GM19455 (cell line): ENCODE measurements at regions not wholly inside any gene's neighbourhood (a gene's known extent, or its start where the extent isn't known, plus 50 kb on each side); places are given as distances from the start of the nearest gene placed in this dataset.
"Not testable (repeated sequence)": the region's sequence is repeated elsewhere in the genome, so short reads cannot be mapped to it uniquely, and the experiment has no call there.

Experiments used
- ATAC-seq: cut with Tn5 transposase; IDR thresholded peaks from one replicate; pipeline ENCODE4 v1.9.1; 2021; ENCODE audit not compliant: unreplicated experiment

DNA sequence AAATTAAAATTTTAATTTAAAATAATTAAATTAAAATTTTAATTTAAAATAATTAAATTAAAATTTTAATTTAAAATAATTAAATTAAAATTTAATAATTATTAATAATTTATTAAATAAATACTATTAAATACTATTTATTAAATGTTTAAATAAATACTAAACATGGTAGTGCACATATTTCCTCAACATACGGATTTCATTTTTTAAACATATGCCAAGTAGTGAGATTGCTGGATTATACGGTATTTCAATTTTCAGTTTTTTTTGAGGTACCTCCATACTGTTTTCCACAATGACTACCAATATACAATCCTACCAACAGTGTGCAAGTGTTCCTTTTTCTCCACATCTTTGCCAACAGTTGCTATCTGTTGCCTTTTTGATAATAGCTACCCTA, 852.9 kb upstream of the CDH8 start:
- ATAC-seq = no peak

DNA sequence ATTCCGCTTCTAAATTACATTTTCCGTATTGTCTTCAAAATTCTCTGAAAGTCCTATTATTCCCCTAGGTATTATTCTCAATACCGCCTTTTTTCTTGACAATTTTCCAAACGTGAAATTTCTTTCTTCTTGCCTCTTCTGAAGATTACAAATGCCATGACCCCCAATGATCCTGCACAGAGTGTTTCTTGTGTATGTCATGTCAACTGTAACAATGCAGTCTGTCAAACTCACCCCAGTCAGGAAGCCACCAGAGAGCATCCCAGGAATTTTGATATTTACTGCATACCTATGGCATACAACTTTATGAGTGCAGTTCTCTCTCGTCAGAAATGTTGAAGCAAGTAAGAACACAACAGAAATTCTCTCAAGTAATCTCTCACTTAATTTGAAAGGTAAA, 847.3 kb upstream of the CDH8 start:
- no peak for ATAC-seq

DNA sequence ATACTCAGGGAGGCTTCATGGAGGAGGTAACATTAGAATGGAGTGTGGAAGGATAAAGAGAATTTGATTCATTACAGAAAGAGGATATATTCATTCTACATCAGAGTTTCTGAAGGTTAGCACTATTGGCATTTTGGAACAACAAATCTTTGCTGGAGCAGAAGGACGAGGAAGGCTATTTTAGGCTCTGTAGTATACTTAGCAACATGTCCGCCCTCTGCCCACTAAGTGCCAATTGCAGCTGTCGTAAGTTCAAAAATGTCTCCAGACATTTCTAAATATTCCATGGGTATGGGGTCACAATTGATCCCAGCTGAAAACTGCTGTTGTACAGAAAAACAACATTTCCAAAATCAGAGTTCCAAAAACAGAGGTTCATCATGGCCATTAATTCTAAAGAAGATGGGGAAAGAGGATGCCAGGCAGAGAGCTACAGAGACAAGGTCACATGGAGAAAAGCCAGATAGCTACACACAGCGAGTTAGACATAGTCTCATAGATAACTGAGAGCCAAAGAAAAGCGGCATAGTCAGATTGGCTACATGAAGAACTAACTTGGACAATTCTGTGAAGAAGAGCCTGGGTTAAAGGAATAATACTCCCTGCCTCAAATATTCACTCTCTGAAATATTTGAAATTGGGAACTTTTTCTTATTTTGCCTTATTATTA, 846.4 kb upstream of the CDH8 start:
- no peak for ATAC-seq

DNA sequence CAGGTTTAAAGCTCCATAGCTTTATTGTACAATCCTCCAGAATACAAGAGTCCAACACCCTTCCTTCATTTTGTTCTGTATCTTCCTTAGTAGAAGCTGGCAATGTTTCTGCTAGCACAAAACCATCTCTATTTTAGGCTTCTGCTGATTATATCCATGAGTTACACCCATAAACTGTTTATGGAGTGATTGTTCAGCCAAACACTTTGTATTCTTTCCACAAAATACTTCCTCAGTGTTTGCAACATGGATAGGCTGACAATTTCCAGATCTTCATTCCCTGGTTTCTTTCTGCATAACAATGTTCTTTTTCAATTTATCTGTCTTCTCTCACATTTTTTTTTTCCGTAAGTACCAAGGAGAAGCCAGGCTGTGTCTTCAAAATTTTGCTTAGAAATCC, 839.9 kb upstream of the CDH8 start:
- no peak for ATAC-seq

DNA sequence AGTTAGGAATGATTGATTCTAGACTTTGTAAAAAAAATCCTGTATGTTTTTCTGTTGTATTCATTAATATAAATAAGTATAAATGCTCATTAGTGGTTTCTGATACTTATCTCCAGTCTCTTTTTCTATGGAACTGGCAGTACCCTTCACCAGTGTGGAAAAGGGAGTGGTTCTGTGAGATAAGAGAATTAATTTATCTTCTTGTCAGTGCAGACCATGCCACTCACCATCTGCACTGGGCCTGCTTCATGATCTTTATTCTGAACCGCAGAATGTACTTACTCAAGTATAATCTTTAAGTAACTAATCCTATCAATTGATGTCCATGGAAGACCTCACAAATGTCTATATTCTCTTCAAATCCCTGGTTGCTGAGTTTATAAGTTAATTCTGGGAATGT, 836.1 kb upstream of the CDH8 start:
- no peak for ATAC-seq

DNA sequence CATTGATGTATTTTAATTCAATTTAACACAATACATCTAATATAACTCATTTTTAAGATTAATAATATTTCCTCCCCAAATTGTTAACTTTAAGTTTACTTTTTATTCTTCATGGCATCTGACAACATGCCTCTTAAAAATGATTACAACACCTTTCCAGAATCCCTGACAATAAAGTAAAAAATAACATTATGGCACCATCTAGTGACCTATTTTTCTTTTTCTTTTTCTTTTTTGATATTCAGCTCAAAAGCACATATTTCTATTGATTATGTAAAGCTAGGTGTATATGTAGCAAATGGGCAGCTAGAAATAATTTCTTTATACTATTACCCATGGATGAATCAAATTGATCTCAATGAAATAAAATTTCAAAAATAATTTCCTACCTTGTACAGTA, 834.3 kb upstream of the CDH8 start:
- no peak for ATAC-seq

DNA sequence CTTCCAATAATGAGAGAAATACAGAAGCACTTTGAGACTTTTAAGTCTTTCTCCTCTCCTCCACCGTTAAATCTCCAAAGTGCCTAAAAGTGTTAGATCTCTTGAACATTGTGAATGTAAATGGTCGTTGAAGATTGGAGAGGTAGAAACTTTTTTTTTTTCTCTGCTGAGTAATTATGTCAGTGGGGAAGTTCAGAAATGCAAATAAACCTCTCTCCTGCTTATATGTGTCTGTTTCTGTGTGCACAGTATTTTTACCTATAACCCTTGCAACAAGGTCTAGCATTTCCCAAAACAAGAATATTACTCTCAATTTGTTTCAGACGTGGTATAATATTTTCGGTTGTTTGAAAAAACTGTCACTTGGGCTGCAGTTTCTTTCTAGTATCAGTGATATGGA, 833.6 kb upstream of the CDH8 start:
- ATAC-seq = no peak

DNA sequence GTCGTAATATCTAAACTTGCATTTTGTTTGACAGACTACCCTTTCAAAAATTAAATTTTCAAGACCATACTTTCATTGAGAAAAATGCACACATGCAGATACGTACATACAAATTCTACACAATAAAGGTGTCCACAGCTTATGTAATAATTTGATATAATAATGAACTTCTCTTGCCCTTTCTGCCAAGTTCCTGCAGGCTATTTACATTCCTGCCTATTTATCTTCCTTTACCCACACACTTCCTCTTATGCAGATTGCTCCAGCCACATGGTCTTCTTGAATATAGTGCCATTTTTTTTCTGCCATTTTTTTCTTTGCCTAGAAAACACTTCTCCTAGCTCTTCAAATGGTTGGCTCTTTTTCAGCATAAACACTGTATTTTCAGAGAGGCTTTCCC, 826.9 kb upstream of the CDH8 start:
- no peak for ATAC-seq

DNA sequence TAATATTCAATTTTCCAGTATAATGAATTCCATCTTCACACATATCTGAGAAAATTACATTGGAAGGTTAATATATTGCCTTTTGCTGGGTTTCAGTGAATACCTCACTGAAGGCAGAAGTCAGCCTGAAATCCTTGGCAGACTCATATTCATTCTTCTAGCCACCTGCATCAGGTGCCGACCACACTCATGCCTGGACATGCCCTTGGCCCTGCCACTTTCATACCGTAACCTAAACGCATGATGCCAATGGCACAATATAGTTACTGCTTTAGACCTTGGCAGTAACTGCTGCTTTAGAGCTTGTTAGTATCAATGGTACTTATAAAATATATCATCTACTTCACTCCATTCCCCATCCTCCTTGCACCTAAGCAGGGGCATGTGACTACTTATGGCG, 817.6 kb upstream of the CDH8 start:
- no peak for ATAC-seq

DNA sequence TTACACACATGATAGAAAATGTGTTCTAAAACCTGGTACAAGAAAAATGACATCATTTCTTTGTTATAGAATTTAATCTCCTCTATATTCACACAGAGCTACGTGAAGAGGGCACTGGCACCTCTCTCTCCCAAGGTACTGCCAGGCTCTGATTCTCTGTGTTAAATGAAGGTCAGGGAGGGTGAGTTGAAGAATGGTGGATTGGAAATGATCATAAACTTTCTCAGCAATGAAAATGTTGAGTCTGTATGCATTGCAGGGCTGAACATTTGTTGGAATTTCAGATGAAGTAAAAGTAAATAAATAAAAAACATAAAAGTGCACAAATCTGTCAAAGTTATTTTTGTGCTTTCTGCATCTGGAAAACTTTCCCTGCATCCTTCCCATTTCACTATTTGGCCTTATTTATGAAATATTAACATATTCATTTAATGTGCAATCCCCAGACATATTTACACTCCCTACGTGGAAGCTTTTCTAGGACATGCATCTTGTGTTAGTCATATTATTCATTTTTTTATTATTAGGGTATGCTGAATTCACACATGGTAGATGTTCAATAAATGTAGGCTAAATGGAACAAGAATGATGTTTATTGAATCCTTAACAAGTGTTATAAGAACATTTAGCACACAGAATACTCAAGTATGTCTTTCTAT, 810.3 kb upstream of the CDH8 start:
- no peak for ATAC-seq

DNA sequence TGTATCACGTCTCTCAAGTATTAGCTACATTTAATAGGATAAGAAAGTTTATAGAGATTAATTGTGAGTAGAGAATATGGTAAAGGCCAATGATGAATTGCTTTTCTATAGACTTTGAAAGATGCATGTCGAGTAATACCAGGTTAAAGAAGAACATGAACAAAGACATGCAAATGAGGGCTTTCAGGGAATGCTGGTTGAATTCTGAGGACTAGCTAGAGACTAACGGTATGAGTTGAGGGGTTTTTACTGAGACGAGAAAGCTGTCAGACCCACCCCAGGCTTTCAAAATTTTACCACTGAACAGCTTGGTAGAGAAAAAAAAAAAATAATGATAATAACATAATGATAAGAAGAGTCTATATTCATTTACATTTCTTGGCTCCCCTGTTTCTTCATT, 796.0 kb upstream of the CDH8 start:
- no peak for ATAC-seq

DNA sequence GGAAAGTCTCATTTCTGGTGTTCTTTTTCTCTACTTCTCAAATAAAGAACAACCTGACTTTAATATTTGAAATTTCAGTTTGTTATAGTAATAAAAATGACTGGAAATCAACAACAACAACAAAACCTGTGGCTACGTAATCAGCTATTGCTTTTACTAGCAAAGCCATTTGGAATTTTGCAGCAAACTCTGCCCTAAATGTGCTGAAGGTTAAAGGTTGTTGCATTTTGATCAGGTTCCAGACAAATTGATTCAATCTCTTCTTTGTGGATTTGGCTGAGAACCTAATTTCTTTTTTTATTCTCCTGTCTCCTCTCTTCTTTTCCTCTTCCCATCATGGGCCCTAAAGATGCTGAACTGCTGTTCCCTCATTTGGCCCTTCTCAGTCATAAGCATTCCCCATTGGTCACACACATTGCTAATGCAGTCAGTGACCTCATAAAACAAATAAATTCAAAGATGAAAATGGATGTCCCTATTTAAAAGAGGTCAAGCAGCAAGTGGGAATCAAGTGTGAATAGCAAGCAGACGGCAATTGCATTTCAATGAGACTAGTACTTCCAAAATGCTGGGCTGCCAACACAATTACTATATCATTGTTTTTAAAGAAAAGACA, 795.1 kb upstream of the CDH8 start:
- no peak for ATAC-seq

DNA sequence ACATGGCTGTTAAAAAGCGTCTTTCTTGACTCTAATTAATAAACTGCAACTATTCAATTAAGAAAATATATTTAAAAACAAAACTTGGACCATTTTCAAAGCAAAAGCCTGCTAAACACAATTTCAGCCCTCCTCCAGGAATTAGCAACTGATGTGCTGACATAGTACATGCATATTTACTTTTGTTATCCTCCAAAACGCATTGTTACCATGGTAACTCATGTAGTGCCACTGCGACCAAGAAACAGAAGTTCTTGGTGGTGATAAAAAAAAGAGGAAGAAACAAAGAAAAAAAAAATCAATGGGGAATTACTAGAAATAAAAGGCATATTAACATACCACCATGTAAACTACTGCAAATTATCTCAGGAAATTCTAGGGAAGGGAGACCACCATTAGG, 793.4 kb upstream of the CDH8 start:
- ATAC-seq = no peak

DNA sequence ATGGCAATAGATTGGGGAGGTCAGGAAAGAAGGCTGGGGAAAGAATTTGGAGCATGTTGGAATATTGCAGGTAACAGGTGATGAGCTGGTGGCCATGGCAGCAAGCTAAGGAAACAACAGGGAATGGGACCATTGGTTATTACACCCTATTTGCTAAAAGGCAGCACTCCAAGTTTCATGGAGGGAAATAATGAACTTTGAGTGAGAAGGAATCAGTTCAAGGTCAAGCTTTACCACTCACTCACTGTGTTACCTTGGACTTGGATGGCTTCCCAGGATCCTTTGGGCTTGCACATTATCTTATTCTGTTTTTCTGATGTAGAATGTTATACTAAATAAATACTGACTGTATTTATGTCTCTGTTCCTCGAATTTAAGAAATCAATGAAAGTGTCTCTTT, 792.8 kb upstream of the CDH8 start:
- no peak for ATAC-seq

DNA sequence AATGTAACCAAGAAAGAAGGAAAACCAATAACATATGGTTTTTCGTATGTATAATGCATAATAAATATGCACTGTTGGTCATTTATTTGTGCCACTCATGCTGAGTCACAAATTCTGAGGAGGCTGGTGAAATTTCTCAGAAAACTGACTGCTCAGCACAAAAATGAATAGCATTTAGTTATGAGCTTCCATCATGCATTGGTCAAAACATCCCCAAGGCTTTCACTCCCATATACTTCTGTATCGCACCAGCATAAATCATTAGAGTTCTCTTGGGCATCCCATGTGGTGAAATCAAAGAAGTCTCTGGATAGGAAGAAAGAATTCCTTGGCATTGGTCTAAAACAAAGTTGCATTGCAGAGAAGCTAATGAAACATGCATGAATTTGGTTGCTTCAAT, 785.6 kb upstream of the CDH8 start:
- ATAC-seq = no peak

DNA sequence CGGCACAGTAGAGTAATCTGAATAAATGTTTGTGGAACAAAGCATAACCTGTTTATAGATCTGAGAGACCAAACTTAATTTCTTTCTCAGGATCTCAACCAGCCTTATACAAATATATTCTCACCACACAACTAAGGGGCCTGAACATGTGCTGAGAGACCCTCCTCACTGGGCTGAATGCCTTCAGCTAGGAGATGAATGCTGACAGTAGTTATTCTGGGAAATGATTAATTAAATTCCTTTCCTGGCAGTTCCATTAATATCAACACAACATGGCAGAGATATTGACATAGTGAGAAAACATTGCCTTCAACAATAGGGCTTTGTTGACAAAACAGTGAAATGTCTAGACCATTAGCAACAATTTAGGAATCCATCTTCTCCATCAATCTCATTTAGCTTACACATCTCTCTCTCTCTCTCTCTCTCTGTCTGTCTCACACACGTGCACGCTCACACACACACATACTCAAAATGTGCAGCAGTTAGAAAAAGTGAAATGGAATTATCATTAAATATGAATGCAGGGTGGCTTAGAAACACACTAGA, 780.8 kb upstream of the CDH8 start:
- no peak for ATAC-seq

DNA sequence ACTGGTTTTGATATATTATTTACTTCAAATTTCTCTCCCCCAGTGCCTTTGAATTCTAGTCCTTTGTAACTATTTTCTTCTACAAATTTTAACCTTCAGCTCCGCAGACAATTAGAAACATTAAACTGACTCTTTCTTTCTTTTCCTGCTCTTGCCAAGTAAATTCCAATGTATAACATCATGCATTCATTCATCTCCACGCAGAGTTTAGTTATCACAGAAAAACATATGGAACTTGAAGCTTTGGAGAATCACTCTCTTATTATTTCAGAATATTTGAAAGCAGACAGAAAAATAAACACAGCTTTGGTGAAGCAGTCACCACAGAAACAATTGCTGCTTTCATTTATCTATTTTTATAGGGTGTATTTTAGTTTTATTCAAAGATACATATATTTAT, 778.7 kb upstream of the CDH8 start:
- no peak for ATAC-seq

DNA sequence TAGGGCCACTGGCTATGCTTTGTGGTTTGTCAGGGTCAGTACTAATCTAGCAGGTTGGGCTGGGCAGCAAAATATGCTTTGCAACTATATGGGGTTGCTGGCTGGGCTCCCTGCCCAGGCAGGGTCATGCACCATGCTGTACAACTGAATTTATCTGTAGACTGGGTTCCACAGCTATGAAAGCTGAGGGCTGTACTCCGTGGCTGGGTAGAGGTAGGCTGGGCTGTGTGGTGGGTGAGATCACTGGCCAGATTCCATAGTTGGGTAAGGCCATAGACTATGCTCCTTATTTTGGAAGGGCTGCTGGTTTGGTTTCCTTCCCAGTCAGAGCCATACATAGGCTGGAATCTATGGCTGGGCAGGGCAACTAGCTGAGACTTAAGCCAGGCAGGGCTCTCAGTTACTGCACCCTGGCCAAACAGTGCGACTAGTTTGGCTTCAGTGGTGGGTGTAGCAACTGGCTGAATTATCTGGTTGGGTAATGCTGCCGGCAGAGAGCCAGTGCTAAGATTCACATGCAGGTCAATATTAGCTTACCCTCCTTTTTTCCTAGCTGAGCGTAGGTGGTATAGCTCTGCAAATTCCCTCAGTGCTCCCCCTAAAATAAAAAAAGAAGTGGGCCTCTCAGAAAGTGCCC, 769.1 kb upstream of the CDH8 start:
- ATAC-seq = no peak

DNA sequence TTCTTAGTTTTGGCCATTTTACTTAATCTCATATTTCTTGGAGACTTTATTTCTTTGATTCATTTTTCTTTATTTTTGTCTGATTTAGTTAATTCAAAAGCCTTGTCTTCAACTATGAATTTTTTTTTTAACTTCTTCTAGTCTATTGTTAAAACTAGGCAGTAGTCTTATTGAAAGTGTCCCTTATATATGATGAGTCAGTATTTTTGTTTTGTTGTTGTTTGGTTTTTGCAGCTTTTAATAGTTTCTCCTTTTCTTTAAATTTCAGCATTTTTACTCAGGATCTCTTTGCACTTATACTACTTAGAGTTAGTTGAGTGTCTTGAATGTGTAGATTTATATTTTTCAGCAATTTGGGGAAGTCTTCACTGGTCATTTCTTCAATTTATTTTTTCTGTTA, 758.5 kb upstream of the CDH8 start:
- no peak for ATAC-seq

DNA sequence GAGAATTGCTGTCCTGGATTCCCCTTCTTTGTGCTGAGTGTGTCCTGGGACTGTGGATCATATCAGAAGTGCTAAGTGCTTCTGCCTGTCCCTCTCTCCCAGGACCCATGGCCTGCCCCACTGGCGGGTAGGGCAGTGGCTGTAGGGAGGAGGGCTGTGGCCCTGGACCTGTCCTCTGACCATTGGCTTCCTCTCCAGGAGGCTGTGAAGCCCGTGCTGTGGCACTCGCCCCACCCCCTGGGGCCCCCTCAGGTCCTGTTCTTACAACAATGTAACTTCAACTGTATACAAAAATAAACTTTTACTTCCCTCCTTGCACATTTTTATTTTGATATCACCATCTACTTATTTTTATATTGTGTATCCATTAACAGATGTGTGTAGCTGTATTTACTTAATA, 743.8 kb upstream of the CDH8 start:
- ATAC-seq = not testable (repeated sequence)

DNA sequence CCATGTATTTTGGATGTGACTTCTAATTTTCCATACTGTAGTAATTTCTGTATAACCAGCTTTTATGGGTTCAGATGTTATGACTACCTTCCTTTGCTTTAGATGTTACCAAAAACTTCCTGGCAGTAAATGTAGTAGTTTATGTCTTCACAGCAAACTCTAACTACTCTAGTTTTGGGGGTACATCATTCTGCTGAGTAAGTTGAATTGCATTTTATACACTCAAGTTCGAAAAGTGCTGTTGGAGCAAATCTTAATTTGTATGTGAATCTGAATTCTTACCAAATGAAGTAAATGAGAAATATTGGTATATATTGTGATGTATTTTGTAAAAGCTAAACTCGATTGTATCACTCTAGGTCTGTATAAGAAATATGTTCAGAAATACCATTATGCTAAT, 728.3 kb upstream of the CDH8 start:
- ATAC-seq = no peak

DNA sequence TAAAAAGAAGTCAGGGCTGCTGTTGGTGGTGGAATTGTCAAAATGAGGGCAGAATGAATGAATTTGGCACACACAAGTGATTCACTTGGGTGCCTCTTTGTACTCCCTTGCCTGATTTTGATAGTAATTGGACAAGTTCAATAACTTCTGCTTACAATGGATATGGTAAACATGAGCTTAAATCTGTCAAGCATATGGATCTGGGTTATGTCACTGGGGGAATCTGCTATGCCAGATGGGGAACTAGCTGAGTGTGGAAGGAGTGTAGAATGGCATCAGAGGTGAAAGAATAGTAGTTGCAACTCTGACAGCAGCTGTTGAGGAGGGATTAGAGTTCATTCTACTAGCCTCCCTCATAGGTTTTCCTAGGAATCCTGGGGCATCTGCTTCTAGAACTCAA, 724.2 kb upstream of the CDH8 start:
- no peak for ATAC-seq
